A549 (cell line): ENCODE measurements at regions not wholly inside any gene's neighbourhood (a gene's known extent, or its start where the extent isn't known, plus 50 kb on each side); places are given as distances from the start of the nearest gene placed in this dataset.

Source experiments
- CTCF ChIP-seq: fragments of >200 bp; sonication (Bioruptor Twin); formaldehyde crosslinking; IDR thresholded peaks from 3 replicates; pipeline ENCODE4 v1.5.1; 2016
- JUN ChIP-seq, 2 experiments: fragments of >200 bp; sonication (Bioruptor Twin); formaldehyde crosslinking; IDR thresholded peaks; 2 replicates in 1 of 2; 3 replicates in 1 of 2; pipeline ENCODE4 v1.6.1; 2016 to 2017

GRCh38 chr1:104195395-104195794 is 445.7 kb downstream of the AMY1C start:
- TF ChIP-seq CTCF: no peak
- TF ChIP-seq JUN (IDR thresholded peaks at IDR 0.05): no peak
